Activated CD4-positive, alpha-beta T cell treated with anti-CD3 and anti-CD28 coated beads for 1 hour (primary cell): ENCODE measurements at regions not wholly inside any gene's neighbourhood (a gene's known extent, or its start where the extent isn't known, plus 50 kb on each side); places are given as distances from the start of the nearest gene placed in this dataset.

ENCODE experiments used
- DNase-seq: peaks from one replicate; pipeline ENCODE4 v3.0.0-alpha.2; 2020

GRCh38 chr6:133698272-133698671, 190.6 kb upstream of the TCF21 start:
- DNase-seq: no peak

- DNase-seq: no peak
Observed at GRCh38 chr6:133699741-133700385, 189.1 kb upstream of the TCF21 start.

- no peak for DNase-seq
Observed at GRCh38 chr6:133701633-133702331, 187.1 kb upstream of the TCF21 start.

- DNase-seq: no peak
Observed at GRCh38 chr6:133704371-133704770, 184.5 kb upstream of the TCF21 start.

GRCh38 chr6:133705066-133705465, 183.8 kb upstream of the TCF21 start:
- DNase-seq: no peak

- no peak for DNase-seq
Observed at GRCh38 chr6:133705731-133706130, 183.2 kb upstream of the TCF21 start.

- no peak for DNase-seq
Observed at GRCh38 chr6:133707456-133707855, 181.5 kb upstream of the TCF21 start.

GRCh38 chr6:133710826-133711225, 178.1 kb upstream of the TCF21 start:
- no peak for DNase-seq

GRCh38 chr6:133715270-133715669, 173.6 kb upstream of the TCF21 start:
- DNase-seq: no peak

- no peak for DNase-seq
Observed at GRCh38 chr6:133724726-133725125, 164.2 kb upstream of the TCF21 start.

- no peak for DNase-seq
Observed at GRCh38 chr6:133726188-133726587, 162.7 kb upstream of the TCF21 start.

- DNase-seq: no peak
Observed at GRCh38 chr6:133730881-133731280, 158.0 kb upstream of the TCF21 start.

GRCh38 chr6:133740218-133740617, 148.7 kb upstream of the TCF21 start:
- no peak for DNase-seq

GRCh38 chr6:133740816-133741215, 148.1 kb upstream of the TCF21 start:
- DNase-seq: no peak

GRCh38 chr6:133741375-133741861, 147.5 kb upstream of the TCF21 start:
- DNase-seq: no peak

- DNase-seq: no peak
Observed at GRCh38 chr6:133743621-133744020, 145.3 kb upstream of the TCF21 start.

- no peak for DNase-seq
Observed at GRCh38 chr6:133746417-133746770, 142.5 kb upstream of the TCF21 start.

- no peak for DNase-seq
Observed at GRCh38 chr6:133748628-133749027, 140.3 kb upstream of the TCF21 start.

GRCh38 chr6:133749427-133749826, 139.5 kb upstream of the TCF21 start:
- DNase-seq: no peak

- DNase-seq: no peak
Observed at GRCh38 chr6:133752129-133752528, 136.8 kb upstream of the TCF21 start.

GRCh38 chr6:133753756-133754155, 135.2 kb upstream of the TCF21 start:
- DNase-seq: no peak

GRCh38 chr6:133754298-133754697, 134.6 kb upstream of the TCF21 start:
- DNase-seq: no peak

- no peak for DNase-seq
Observed at GRCh38 chr6:133756078-133756695, 132.7 kb upstream of the TCF21 start.

GRCh38 chr6:133757335-133757734, 131.6 kb upstream of the TCF21 start:
- no peak for DNase-seq
